MG63 (cell line): ENCODE measurements at regions not wholly inside any gene's neighbourhood (a gene's known extent, or its start where the extent isn't known, plus 50 kb on each side); places are given as distances from the start of the nearest gene placed in this dataset.

ENCODE experiments used
- DNase-seq: peaks from one replicate; pipeline ENCODE4 v3.0.0-alpha.2; 2020
- H3K27me3 ChIP-seq: fragments of 250-450 bp; sonication (Bioruptor Pico); 2 replicates; pipeline ENCODE4 v1.5.1; 2020; ENCODE audit warnings: mild to moderate bottlenecking, moderate library complexity
- H3K36me3 ChIP-seq: fragments of 250-450 bp; sonication (Bioruptor Pico); 2 replicates; pipeline ENCODE4 v1.5.1; 2020; ENCODE audit warnings: mild to moderate bottlenecking, moderate library complexity
- H3K4me3 ChIP-seq: fragments of 250-450 bp; sonication (Bioruptor Pico); 2 replicates; pipeline ENCODE4 v1.5.1; 2020; ENCODE audit warnings: mild to moderate bottlenecking, moderate library complexity
- H3K9me3 ChIP-seq: fragments of 250-450 bp; sonication (Bioruptor Pico); 2 replicates; pipeline ENCODE4 v1.5.1; 2020; ENCODE audit warnings: mild to moderate bottlenecking, moderate library complexity

- peaks cover 5% of the 10 kb centered on the region; the same call in 1 of the 2 replicates for H3K27me3 ChIP-seq
- H3K4me3 ChIP-seq = no peak overlapping the region
- H3K9me3 ChIP-seq = no peaks in the 10 kb centered on the region
- no peaks in the 10 kb centered on the region for H3K36me3 ChIP-seq
- peak; percentile 72 for DNase-seq
Observed at GRCh38 chr20:62583424-62583920, 58.8 kb upstream of the SLCO4A1 start.

- Histone ChIP-seq H3K27me3 (no peaks in the 10 kb centered on the region), H3K9me3 (no peaks in the 10 kb centered on the region), H3K36me3 (no peaks in the 10 kb centered on the region), H3K4me3 (no peak overlapping the region)
- no peak for DNase-seq
Observed at GRCh38 chr20:62584671-62585460, 57.4 kb upstream of the SLCO4A1 start.

GRCh38 chr20:62585461-62585970 is 56.8 kb upstream of the SLCO4A1 start:
- no peak overlapping the region for H3K4me3 ChIP-seq
- DNase-seq = no peak
- H3K36me3 ChIP-seq = no peaks in the 10 kb centered on the region
- H3K27me3 ChIP-seq = no peaks in the 10 kb centered on the region
- no peaks in the 10 kb centered on the region for H3K9me3 ChIP-seq

- DNase-seq = no peak
- no peaks in the 10 kb centered on the region for H3K36me3 ChIP-seq
- no peaks in the 10 kb centered on the region for H3K27me3 ChIP-seq
- no peaks in the 10 kb centered on the region for H3K9me3 ChIP-seq
- H3K4me3 ChIP-seq = no peak overlapping the region
Observed at GRCh38 chr20:62586799-62587198, 55.5 kb upstream of the SLCO4A1 start.

GRCh38 chr20:62587757-62588402 is 54.4 kb upstream of the SLCO4A1 start:
- H3K9me3 ChIP-seq = no peaks in the 10 kb centered on the region
- no peaks in the 10 kb centered on the region for H3K27me3 ChIP-seq
- DNase-seq = peak; percentile 50
- H3K4me3 ChIP-seq = no peak overlapping the region
- H3K36me3 ChIP-seq = no peaks in the 10 kb centered on the region

- DNase-seq = peak; percentile 68
- no peaks in the 10 kb centered on the region for H3K9me3 ChIP-seq
- no peaks in the 10 kb centered on the region for H3K36me3 ChIP-seq
- H3K4me3 ChIP-seq = no peak overlapping the region
- no peaks in the 10 kb centered on the region for H3K27me3 ChIP-seq
Observed at GRCh38 chr20:62588458-62589149, 53.7 kb upstream of the SLCO4A1 start.

GRCh38 chr20:62589150-62589498 is 53.2 kb upstream of the SLCO4A1 start:
- H3K9me3 ChIP-seq = no peaks in the 10 kb centered on the region
- no peak overlapping the region for H3K4me3 ChIP-seq
- no peak for DNase-seq
- no peaks in the 10 kb centered on the region for H3K36me3 ChIP-seq
- no peaks in the 10 kb centered on the region for H3K27me3 ChIP-seq

GRCh38 chr20:62589720-62590119 is 52.6 kb upstream of the SLCO4A1 start:
- no peak for DNase-seq
- no peak overlapping the region for H3K4me3 ChIP-seq
- no peaks in the 10 kb centered on the region for H3K27me3 ChIP-seq
- H3K9me3 ChIP-seq = no peaks in the 10 kb centered on the region
- H3K36me3 ChIP-seq = no peaks in the 10 kb centered on the region

GRCh38 chr20:62590309-62591121 is 51.8 kb upstream of the SLCO4A1 start:
- Histone ChIP-seq H3K36me3 (no peaks in the 10 kb centered on the region), H3K9me3 (no peaks in the 10 kb centered on the region), H3K27me3 (no peaks in the 10 kb centered on the region), H3K4me3 (no peak overlapping the region)
- peak; percentile 99 for DNase-seq

GRCh38 chr20:62591122-62591468 is 51.2 kb upstream of the SLCO4A1 start:
- H3K36me3 ChIP-seq = no peaks in the 10 kb centered on the region
- DNase-seq = no peak
- no peaks in the 10 kb centered on the region for H3K27me3 ChIP-seq
- no peaks in the 10 kb centered on the region for H3K9me3 ChIP-seq
- no peak overlapping the region for H3K4me3 ChIP-seq

- no peak overlapping the region for H3K4me3 ChIP-seq
- DNase-seq = no peak
- no peaks in the 10 kb centered on the region for H3K36me3 ChIP-seq
- H3K27me3 ChIP-seq = no peaks in the 10 kb centered on the region
- no peaks in the 10 kb centered on the region for H3K9me3 ChIP-seq
Observed at GRCh38 chr20:62591591-62591990, 50.7 kb upstream of the SLCO4A1 start.
